GM21723 (cell line): ENCODE measurements at regions not wholly inside any gene's neighbourhood (a gene's known extent, or its start where the extent isn't known, plus 50 kb on each side); places are given as distances from the start of the nearest gene placed in this dataset.
"Not testable (repeated sequence)": the region's sequence is repeated elsewhere in the genome, so short reads cannot be mapped to it uniquely, and the experiment has no call there.

Experiments
- ATAC-seq: cut with Tn5 transposase; IDR thresholded peaks from one replicate; pipeline ENCODE4 v1.9.1; 2021; ENCODE audit warnings: mild to moderate bottlenecking, moderate library complexity; ENCODE audit not compliant: unreplicated experiment

- ATAC-seq = no peak
Measured at GRCh38 chr3:27779176-27779575, 57.1 kb upstream of the EOMES start.

DNA sequence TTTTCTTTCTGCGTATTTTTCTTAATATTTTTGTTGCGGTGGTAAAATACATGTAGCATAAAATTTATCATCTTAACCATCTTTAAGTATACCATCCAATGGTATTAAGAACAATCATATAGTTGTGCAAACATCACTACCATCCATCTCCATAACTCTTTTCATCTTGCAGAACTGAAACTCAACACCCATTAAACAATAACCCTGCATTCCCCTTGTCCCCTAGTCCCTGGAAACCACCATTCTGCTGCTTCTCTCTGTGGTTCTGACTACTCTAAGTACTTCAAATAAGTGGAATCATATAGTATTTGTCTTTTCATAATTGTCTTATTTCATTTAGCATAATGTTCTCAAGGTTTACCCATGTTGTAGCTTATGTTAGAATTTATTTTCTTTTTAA, 67.3 kb upstream of the EOMES start:
- no peak for ATAC-seq

DNA sequence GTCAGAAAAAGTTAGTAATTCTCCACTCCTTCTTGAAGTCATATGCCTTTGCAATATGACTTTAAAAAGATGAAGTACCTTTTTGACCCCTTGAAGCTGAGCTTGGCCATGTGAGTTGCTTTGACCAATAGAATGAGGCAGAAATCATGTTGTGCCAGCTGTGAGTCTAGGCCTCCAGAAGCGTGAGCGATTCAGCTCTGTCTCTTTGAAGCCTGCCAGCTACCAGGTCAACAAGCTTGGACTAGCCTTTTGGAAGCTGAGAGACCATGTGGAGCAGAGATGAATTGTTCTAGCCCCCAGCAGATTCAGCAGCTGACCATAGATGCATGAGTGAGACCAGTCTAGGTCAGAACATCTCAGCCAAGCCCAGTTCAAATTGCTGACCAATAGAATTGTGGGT, 69.8 kb upstream of the EOMES start:
- no peak for ATAC-seq

DNA sequence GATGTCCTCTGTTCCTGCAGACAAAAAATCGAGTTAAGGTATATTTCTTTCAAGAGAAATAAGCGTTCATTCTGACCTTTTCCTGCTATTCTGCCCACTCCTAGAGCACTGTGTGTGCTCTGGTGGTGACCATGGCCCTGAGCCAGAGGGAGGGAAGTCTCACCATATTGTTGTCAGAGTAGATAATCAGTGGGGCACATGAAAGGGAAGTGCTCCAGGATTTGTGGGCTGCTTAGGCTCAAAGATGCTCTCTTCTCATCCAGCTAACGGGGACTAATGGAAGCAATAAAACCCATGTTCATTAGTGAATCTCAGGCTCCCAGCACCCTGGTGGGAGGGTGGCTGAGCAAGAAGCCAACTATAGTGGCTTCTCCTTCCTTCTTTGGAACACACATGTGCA, 70.7 kb upstream of the EOMES start:
- no peak for ATAC-seq

DNA sequence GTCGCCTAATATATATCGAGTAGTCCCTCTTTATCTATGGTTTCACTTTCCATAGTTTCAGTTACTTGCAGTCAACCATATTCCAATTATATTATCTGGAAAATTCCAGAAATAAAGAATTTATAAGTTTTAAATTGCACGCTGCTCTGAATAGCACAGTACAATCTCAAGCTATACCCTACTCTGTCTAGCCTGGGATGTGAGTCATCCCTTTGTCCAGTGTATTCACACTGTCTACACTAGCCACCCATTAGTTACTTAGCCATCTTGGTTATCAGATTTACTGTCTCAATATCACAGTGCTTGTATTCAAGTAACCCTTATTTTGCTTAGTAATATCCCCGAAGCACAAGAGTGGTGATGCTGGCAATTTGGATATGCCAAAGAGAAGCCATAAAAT, 72.1 kb upstream of the EOMES start:
- ATAC-seq = no peak

DNA sequence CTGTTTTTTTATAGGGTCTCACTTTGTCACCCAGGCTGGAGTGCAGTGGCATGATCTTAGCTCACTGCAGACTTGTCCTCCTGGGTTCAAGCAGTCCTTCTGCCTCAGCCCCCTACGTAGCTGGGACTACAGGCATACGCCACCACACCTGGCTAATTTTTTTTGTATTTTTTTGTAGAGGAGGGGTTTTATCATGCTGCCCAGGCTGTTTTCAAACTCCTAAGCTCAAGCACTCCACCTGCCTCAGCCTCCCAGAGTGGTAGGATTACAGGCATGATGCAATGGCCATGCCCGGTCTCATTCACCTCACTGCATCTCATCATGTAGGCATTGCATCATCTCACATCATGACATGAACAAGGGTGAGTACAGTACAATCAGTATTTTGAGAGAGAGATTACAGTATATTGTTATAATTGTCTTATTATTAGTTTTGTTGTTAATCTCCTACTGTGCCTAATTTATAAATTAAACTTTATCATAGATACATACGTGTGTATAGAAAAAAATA, 74.3 kb upstream of the EOMES start:
- no peak for ATAC-seq

DNA sequence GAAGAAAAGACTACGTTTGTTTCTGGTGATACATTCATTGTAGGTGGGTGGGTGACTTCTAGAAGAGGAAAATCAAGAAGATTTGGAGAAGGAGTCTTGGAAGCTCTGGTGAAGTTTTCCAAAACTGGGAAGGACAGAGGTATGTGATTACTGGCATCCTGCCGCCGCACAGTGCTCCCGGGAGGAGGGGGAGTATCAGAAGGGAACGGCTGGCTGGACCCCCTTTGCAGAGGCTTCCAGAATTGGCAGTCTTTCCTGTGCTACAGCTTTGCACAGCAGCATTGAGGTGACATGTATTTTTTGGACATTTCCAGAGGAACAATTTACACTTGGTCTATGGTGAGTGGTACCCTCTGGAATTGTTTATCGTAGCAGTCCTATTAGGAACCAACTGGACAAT, 75.7 kb upstream of the EOMES start:
- no peak for ATAC-seq

GRCh38 chr3:27800261-27800660, 78.1 kb upstream of the EOMES start:
- ATAC-seq = no peak

DNA sequence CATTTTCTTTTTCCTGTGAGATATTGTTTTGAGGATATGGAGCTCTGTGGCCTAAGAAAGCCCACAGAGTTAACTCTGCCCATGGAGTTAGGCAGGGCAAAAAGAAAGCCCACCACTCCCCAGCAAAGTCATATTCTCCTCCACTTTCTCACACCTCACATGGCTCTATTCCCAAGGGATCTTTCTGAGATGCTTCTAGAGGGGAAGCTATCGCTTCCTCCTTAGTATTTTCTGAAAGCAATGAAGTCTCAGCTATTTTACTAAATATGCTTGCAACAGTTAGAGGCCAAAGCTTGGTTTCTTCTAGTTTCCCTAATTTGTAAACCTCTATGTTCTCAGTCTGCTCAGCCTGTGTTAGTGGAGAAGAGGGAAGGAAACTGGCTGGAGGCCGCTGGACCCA, 80.3 kb upstream of the EOMES start:
- ATAC-seq = no peak

DNA sequence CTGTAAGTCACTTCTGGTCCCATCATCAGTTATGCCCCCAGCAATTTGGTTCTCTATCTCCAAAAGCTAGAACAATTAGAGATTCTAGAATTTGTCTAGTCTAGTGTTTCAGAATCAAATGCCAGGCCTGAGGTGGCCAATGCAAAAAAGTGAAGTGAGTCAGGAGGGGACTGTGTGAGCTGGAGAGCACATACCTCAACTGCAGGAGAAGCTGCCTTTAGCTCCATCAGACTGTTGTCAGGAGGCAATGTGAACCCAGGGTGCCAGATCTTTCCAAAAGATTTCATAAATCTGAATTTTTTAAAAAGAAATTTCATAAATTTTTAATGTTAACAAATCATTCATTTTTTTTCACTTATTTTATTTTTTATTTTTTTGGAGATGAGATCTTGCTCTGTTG, 80.7 kb upstream of the EOMES start:
- ATAC-seq = no peak

GRCh38 chr3:27805282-27805681, 83.2 kb upstream of the EOMES start:
- no peak for ATAC-seq

DNA sequence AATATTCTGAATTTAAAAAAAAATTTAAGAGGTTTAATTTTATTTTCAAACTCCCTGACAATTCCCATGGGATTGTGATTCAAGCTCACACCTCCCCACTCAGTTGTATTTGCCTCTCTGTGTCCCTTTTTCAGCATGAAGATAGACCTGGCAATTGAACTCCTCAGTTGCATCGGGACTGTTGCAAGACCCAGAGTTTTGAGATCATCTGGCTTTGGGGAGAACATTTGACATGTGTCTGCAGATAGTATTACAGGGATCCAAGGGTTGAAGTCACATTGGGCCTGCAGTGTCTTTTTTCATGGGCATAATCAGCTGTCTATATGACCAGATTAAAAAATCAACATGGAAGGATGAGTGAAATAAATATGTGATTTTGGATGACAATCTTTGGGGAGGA, 91.1 kb upstream of the EOMES start:
- no peak for ATAC-seq

- ATAC-seq = not testable (repeated sequence)
Measured at GRCh38 chr3:27821609-27822008, 99.5 kb upstream of the EOMES start.

- no peak for ATAC-seq
Measured at GRCh38 chr3:27824312-27825200, 102.4 kb upstream of the EOMES start.

DNA sequence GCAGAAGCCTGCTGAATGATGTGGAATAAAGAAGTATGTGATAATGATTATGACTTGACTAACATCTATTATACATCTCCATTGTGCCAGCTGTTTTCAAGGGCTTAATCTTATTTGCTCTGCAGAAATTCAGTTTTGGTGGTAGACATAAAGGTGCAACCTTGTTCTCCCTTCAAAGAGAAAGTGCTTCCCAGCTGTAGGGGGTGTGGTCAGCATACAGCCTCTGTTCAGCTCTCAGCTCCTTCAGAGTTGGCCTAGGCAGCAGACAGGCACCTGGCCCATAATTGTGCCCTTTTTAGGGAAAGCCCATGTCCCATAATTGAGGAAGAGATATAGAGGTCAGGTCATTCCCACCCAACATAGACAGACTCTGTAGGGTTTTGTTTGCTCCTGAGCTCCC, 104.3 kb upstream of the EOMES start:
- no peak for ATAC-seq

- no peak for ATAC-seq
Measured at GRCh38 chr3:27827041-27827440, 104.9 kb upstream of the EOMES start.

GRCh38 chr3:27840807-27841594, 118.9 kb upstream of the EOMES start:
- no peak for ATAC-seq

- ATAC-seq = no peak
Measured at GRCh38 chr3:27844052-27844675, 122.0 kb upstream of the EOMES start.

GRCh38 chr3:27847697-27848096, 125.6 kb upstream of the EOMES start:
- no peak for ATAC-seq

- ATAC-seq = no peak
Measured at GRCh38 chr3:27848826-27849225, 126.7 kb upstream of the EOMES start.

DNA sequence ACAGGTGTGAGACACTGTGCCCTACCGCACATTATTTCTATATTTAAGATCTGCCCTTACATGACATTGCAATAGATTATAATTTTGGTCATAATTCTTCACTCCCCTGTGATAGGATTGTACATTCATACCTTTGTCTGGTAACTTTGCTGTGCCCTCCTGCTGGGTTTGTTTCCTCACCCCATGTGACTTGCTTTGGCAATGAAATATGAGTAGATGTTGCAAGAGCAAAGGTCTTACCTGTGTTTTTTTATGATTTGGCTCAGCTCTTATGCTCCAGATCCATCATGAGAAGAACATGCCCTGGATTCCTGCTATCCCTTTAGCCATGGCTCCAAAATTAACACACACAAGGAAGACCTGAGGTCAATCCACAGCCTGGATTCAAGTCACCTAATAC, 137.7 kb upstream of the EOMES start:
- ATAC-seq = no peak
